Duodenal mucosa (tissue), 2 donors: ENCODE measurements at regions not wholly inside any gene's neighbourhood (a gene's known extent, or its start where the extent isn't known, plus 50 kb on each side); places are given as distances from the start of the nearest gene placed in this dataset.
"Not testable (repeated sequence)": the region's sequence is repeated elsewhere in the genome, so short reads cannot be mapped to it uniquely, and the experiment has no call there.

Source experiments
- H3K27ac ChIP-seq: one replicate; pipeline ENCODE4 v1.7.0; 2013; ENCODE audit warnings: low read depth, low read length
- H3K27me3 ChIP-seq, 2 donors: one replicate each; pipeline ENCODE4 v1.7.0; 2013; ENCODE audit warnings: low read length in 2 of 2, control low read depth in 1 of 2; ENCODE audit not compliant: insufficient read depth in 2 of 2, control insufficient read depth in 1 of 2
- H3K36me3 ChIP-seq, 2 donors: one replicate each; pipeline ENCODE4 v1.7.0; 2013; ENCODE audit warnings: low read length in 2 of 2, control low read depth in 1 of 2; ENCODE audit not compliant: insufficient read depth in 2 of 2, control insufficient read depth in 1 of 2
- H3K4me1 ChIP-seq, 2 donors: one replicate each; pipeline ENCODE4 v1.7.0; 2013; ENCODE audit warnings: low read length in 2 of 2, control low read depth in 1 of 2; ENCODE audit not compliant: insufficient read depth in 2 of 2, control insufficient read depth in 1 of 2
- H3K4me3 ChIP-seq, 2 donors: one replicate each; pipeline ENCODE4 v1.7.0; 2013; ENCODE audit warnings: low read length in 2 of 2, low read depth in 1 of 2
- H3K9ac ChIP-seq, 2 donors: one replicate each; pipeline ENCODE4 v1.7.0; 2013; ENCODE audit warnings: low read length in 2 of 2, low read depth in 1 of 2
- H3K9me3 ChIP-seq, 2 donors: one replicate each; pipeline ENCODE4 v1.7.0; 2013; ENCODE audit warnings: low read length in 2 of 2, control low read depth in 1 of 2; ENCODE audit not compliant: control insufficient read depth in 1 of 2

- Histone ChIP-seq H3K27me3 (no peaks in the 10 kb centered on the region), H3K27ac (no peak overlapping the region), H3K4me1 (peaks cover 0 to 10% of the 10 kb centered on the region in 2 donors)
Observed at GRCh38 chr15:77909182-77909940, 168.2 kb downstream of the TBC1D2B start.

GRCh38 chr15:77908752-77909111, 168.8 kb downstream of the TBC1D2B start:
- H3K9me3 ChIP-seq, H3K27ac ChIP-seq, H3K27me3 ChIP-seq: not testable (repeated sequence)

More at GRCh38 chr15:77909182-77909940, 168.2 kb downstream of the TBC1D2B start:
- no peaks in the 10 kb centered on the region for H3K36me3 ChIP-seq
- H3K4me3 ChIP-seq = no peak overlapping the region
- H3K9ac ChIP-seq = no peak overlapping the region
- no peaks in the 10 kb centered on the region for H3K9me3 ChIP-seq

GRCh38 chr15:77907824-77908751, 169.4 kb downstream of the TBC1D2B start:
- no peaks in the 10 kb centered on the region for H3K36me3 ChIP-seq
- H3K9me3 ChIP-seq = no peaks in the 10 kb centered on the region
- H3K27ac ChIP-seq = no peak overlapping the region
- no peak overlapping the region for H3K4me3 ChIP-seq
- H3K27me3 ChIP-seq = no peaks in the 10 kb centered on the region
- no peak overlapping the region for H3K9ac ChIP-seq
- peaks cover 0 to 10% of the 10 kb centered on the region in 2 donors for H3K4me1 ChIP-seq

More at GRCh38 chr15:77908752-77909111, 168.8 kb downstream of the TBC1D2B start:
- H3K4me3 ChIP-seq, H3K36me3 ChIP-seq, H3K9ac ChIP-seq: not testable (repeated sequence)
- H3K4me1 ChIP-seq = peaks cover 0 to 10% of the 10 kb centered on the region in 2 donors

- H3K4me3 ChIP-seq, H3K9ac ChIP-seq, H3K27ac ChIP-seq, H3K27me3 ChIP-seq, H3K36me3 ChIP-seq, H3K9me3 ChIP-seq: not testable (repeated sequence)
- H3K4me1 ChIP-seq = peaks cover 0 to 10% of the 10 kb centered on the region in 2 donors
Observed at GRCh38 chr15:77906062-77906990, 171.2 kb downstream of the TBC1D2B start.

DNA sequence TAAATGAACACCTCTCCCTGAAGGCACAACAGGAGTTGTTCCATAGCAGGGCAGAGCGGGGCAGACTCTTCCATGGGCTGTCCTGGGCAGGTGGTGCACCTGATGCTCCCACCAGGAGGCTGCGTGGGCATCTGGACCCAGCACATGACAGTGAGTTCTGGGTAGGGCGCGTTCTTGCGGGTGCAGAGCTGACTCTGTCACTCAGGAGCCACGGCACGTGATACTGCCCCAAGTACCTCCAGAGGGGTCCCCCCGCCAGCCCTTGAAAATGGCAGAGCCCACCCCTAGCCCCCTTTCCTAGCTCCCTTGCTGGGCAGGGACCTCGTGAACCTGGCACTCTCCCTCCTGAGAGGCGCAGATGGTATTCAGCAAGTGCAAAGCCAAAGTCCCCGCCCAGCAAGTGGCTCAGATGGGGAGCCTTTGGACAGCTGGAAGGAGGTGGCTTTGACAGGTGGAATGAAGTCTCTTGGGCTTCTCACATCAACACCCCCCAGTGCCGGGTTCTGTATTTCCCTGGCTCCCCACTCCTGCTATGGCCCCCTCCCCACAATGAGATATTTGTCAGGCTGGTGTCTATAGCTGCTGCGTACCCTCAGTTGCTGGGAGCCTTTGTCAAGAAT, 172.1 kb downstream of the TBC1D2B start:
- Histone ChIP-seq H3K4me1 (peaks cover 0 to 10% of the 10 kb centered on the region in 2 donors), H3K27ac (no peak overlapping the region), H3K27me3 (no peaks in the 10 kb centered on the region), H3K4me3 (no peak overlapping the region), H3K9me3 (no peaks in the 10 kb centered on the region), H3K9ac (no peak overlapping the region), H3K36me3 (no peaks in the 10 kb centered on the region)

- Histone ChIP-seq H3K4me1 (peaks cover 0 to 8% of the 10 kb centered on the region in 2 donors), H3K9ac (no peak overlapping the region), H3K4me3 (no peak overlapping the region), H3K27me3 (no peaks in the 10 kb centered on the region), H3K27ac (no peak overlapping the region), H3K36me3 (no peaks in the 10 kb centered on the region), H3K9me3 (no peaks in the 10 kb centered on the region)
Observed at GRCh38 chr15:77904901-77905300, 172.6 kb downstream of the TBC1D2B start.

DNA sequence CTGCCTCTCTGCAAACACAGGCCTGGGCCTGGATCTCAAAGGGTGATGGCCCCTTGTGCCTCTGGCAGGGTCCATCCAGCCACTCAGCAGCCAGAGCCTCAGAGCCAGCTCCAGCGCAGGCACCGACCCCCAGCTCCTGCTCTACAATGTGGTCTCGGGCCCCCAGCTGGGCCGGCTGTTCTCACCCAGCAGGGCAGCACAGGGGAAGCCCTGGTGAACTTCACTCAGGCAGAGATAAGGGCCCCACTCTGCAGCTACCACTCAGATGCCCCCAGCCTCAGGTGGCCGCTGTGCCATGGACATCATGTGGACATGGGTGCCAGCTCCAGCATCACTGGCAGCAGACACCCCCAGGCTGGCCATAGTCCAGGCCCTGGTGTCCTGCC, 173.1 kb downstream of the TBC1D2B start:
- no peaks in the 10 kb centered on the region for H3K36me3 ChIP-seq
- no peak overlapping the region for H3K9ac ChIP-seq
- peaks cover 0 to 3% of the 10 kb centered on the region in 2 donors for H3K4me1 ChIP-seq
- H3K27ac ChIP-seq = no peak overlapping the region
- H3K4me3 ChIP-seq = no peak overlapping the region
- H3K27me3 ChIP-seq = no peaks in the 10 kb centered on the region
- H3K9me3 ChIP-seq = no peaks in the 10 kb centered on the region

- H3K9me3 ChIP-seq, H3K4me3 ChIP-seq, H3K4me1 ChIP-seq, H3K27me3 ChIP-seq, H3K27ac ChIP-seq, H3K36me3 ChIP-seq, H3K9ac ChIP-seq: not testable (repeated sequence)
Observed at GRCh38 chr15:77903761-77904435, 173.6 kb downstream of the TBC1D2B start.
